NCI-H128 (cell line): ENCODE measurements at regions not wholly inside any gene's neighbourhood (a gene's known extent, or its start where the extent isn't known, plus 50 kb on each side); places are given as distances from the start of the nearest gene placed in this dataset.
"Not testable (repeated sequence)": the region's sequence is repeated elsewhere in the genome, so short reads cannot be mapped to it uniquely, and the experiment has no call there.

ENCODE experiments used
- DNase-seq: peaks from one replicate; lab custom pipeline; 2025; ENCODE audit not compliant: unreplicated experiment; lab: John Stamatoyannopoulos, UW

DNA sequence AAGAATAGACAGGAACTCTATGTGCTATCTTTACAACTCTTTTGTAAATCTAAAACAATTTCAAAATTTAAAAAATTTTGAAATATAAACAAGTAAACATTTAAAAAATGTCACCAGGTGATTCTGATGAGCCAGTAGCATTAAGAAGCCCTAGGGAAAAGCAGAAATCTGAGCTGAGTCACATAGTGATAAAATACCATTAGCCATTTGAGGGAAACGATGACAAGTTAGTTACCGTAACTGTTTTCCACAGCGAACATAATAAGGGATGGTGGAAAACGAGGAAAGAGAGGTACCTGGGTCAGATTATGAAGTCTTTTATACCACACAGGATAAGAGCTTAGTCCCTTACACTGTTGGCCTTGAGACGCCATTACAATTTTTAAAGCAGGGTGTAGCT is 55.5 kb downstream of the PRR15 start:
- no peak for DNase-seq

DNA sequence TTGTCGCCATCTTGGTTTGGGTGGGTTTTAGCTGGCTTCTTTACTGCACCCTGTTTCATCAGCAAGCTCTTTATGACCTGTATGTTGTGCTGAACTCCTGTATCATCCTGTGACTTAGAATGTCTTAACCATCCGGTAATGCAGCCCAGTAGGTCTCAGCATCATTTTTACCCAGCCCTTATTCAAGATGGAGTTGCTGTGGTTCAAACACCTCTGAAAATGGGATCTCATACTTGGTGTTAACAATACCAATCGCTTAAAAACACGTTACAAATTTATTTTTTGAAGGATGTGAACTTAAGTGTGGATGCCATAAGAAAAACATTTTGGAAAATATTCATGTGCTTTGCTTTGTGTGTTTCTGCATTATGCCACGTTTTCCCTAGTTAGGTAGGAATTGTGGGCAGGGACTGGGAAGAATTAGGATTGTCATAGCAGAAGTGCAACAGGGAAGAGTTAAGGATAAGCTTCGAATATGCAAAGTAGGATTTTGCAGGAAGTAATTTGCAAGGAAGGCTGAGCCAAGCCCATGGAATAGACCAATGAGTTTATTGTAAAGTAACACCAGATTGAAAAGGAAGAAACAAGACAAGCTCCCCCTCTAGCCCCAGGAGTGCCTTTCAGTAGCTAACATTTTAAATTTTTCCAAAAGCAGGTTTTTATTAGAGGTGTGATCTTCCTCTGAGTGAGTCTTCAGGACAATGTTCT is 56.4 kb downstream of the PRR15 start:
- DNase-seq, result no peak

DNA sequence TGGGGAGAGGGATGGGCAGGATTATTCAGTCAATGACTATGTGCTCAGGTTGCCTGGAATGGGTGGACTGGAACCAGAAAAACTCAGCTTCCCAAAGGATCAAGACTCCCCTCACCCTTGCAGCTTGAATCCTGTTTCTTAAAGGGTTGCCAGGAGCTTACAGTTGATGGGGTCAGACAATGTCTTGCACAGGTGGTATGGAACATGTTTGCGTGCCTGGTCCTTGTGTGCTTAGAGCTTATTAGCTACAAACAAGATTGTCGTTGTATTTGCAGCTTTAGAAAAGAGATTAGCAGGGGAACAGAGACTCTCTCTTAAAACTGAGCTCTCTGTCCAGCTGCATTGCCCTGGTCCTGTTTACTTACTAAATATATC is 56.9 kb downstream of the PRR15 start:
- DNase-seq, result no peak

DNA sequence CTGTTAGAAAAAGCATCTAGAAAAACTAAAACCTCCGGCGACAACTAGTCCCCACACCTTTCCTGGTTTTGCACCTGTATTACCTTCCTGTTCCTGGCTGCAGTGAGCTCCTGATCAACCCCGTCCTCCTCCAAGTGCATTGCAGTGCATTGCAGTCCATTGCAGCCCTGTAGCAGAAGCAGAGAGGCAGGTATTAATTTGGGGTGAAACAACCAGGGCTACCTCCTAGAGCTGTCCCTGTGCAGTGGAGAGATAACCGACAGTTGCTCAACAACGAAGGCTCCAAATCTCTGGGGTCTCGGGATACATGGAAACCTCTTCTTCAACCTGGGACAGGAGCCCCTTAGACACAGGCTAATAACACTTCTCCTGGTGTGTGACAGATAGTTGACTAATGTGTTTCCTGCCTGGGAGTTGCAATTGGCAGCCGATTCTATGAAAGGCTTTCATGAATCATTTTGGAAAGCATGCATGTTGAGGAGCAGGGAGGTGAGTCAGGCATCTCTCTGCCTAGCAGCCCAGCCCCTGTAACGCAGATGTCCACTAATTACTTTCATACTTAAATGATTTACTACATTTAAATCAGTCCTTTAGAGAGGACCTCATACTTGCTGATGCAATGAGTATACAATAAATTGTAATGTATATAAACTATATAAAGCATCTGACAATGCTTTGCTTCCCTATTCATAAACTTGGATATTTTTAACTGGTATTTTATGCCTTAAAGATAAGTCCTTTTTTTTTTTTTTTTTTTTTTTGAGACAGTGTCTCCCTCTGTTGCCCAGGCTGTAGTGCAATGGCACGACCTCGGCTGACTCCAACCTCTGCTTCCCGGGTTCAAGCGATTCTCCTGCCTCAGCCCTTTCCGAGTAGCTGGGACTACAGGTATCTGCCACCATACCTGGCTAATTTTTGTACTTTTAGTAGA is 59.0 kb downstream of the PRR15 start:
- DNase-seq, result no peak

DNA sequence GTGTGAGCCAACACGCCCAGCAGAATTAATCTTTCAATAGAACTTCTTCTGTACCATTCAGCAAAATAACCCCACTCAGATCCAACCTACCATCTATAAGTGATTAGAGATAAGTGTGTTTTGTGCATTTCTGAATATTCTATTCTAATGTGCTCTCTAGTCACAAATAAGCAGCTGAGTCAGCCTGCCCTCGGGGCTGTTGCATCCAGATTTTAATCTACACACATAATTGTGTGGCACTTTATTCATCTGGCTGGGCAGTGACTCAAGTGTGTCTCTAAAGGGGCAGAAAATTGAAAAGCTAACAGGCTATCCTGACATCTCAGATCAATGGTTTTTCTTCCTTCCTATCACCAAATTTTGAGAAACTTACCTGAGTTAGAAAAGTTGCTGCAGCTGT is 60.3 kb downstream of the PRR15 start:
- no peak for DNase-seq

DNA sequence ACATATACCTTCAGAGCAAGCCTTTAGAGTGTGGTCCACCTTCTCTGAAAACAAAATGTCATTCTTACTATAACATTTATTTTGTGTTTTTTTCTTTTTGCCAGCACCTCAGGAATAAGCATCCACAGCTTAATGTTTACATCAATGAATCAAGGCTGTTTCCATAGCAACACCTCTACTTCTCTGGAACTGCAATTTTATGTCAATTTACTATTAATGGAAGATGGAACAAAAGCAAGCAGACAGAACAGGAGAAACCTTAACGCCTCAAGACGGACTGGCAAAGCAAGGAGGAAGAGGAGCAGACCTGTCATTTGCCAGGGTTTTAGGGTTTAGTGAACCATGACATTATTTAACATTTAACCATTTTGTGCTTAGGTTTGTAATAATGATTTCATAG is 63.1 kb downstream of the PRR15 start:
- no peak for DNase-seq

DNA sequence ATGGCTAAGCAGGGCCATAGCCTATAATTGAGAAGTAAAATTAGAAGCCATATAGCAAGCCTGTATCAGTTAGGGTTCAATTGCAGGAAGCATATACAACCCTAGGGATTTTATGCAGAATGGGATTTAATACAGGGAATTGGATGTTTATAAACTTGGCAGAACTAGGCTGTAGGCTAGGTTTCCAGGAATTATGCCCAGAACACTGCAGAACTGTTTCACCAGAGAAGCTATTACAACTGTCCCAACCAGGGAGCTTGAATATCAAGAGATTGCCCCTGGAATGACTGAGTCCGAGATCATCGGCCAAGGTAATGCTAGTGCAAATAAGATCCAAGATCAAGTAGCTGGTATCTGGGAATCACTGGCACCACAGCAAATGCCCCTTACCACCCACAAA is 64.0 kb downstream of the PRR15 start:
- DNase-seq, result no peak

DNA sequence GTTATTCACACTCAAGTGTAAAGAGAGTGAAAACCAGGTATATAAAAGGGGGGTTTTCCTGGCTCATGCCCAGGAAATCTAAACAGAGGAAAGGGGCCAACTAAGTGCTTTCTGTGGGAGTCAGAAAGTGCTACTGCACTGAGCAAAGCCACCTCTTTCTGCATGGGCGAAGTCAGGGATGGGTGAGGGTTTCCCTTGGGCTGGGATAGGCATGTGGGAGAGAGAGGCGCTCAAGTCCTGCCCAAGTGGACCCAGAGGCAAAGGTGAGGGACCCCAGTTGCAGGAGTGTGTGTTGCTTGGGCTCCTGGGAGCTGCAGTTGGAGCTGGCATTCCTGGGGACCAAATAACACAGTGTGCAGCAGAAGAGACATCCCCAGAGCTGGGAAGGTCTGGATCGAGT is 65.9 kb downstream of the PRR15 start:
- no peak for DNase-seq

DNA sequence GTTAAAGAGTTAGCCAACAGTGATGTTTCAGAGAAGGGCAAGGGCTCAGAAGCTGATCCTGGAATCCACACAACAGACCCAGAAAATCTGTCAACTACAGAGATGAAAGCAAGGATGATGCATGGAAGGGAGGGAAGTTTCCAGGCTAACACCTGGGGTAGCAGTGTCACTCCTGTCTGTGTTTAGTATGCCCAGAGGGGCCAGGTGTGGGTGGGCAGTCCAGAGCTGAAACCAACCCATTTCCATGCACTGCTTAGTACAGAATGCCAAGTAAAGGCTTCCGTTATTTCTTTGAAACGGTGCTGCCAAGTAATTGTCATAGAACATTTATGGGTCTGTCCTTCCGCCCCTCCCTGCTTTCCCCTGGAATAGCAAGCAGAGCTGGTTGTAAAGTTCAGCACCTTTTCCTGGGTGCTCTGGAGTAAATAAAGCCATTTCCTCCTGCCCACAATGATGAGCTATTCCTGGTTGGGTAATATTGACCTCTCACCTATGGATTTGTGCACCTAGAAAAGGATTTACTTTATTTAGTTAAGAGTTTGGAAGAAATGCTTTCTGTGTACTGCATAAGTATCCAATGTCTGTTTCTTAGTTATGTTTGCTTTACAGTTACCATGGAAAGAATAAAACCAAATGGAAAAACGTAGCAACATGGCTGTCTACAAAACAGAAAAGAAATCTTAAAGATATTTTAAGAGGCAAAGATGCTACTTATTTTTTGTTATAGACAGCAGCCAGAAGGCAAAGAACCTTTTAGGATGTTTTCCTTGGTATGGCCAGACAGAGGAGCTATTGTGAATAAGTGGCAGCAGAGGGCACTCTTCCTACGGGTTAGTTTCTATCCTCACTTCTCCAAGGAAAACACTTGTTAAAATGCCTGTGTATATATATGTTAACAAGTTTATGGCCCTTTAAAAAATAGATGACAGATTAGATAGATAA is 71.7 kb downstream of the PRR15 start:
- not testable (repeated sequence) for DNase-seq

DNA sequence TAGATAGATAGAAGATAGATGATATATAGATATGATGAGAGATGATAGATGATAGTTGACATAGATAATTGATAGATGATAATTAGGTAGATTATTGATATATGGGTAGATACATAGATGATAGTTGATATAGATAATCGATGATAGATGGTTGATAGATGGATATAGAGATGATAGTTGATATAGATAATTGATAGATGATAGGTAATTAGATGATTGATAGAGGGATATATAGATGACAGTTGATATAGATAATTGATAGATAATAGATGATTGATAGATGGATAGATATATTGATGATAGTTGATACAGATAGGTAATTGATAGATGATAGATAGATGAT is 72.3 kb downstream of the PRR15 start:
- DNase-seq, result no peak

DNA sequence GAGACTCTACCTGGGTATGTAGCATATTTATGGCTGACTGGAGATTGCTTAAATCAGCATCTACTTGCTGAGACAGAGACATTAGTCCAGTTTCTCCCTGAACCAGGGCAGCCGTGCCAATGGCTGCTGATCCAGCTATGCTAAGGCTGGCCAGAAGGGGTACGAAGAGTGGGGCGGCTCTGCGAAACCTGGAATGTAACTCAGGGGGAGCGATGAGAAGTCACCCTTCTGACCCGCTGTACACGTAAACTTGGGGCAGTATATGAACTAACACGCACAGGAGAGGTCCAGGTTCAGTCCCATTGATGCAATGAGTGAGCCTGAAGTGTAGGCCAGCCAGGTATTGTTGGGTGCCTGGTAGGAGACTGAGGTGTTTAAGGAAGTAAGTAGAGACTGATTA is 73.7 kb downstream of the PRR15 start:
- no peak for DNase-seq

DNA sequence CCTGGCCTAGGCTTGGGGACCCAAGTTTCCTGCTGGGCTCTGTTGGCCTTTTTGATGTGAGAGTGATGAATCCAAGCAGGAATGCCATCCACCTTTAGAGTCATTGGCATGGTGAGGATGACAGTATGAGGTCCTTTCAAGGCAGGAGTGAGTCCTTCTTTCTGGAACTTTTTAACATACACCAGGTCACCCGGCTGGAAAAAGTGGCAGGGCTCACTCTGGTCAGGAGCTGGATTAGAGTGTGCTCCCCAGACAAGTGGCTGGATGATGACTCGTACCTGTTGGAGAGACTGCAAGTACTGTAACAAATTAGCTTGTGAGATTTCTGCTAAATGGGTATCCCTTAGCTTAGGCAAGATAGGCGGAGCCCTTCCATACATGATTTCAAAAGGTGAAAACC is 75.2 kb downstream of the PRR15 start:
- not testable (repeated sequence) for DNase-seq

DNA sequence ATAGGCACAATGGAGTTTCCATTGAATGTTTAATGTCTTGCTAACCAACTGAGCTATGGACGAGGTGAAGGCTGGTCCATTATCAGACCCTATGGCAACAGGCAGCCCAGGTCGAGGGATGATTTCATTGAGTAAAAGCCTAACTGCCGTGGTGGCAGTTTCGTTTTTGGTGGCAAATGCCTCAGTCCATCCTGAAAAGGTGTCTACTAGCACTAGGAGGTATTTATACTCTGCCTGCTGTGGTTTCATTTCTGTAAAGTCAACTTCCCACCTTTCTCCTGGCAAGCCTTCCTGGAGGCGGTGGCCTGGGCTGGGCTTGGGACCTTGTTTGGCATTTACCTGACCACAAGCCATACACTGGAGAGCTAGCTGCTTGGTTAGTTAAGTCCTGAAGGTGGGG is 75.8 kb downstream of the PRR15 start:
- DNase-seq, result no peak

DNA sequence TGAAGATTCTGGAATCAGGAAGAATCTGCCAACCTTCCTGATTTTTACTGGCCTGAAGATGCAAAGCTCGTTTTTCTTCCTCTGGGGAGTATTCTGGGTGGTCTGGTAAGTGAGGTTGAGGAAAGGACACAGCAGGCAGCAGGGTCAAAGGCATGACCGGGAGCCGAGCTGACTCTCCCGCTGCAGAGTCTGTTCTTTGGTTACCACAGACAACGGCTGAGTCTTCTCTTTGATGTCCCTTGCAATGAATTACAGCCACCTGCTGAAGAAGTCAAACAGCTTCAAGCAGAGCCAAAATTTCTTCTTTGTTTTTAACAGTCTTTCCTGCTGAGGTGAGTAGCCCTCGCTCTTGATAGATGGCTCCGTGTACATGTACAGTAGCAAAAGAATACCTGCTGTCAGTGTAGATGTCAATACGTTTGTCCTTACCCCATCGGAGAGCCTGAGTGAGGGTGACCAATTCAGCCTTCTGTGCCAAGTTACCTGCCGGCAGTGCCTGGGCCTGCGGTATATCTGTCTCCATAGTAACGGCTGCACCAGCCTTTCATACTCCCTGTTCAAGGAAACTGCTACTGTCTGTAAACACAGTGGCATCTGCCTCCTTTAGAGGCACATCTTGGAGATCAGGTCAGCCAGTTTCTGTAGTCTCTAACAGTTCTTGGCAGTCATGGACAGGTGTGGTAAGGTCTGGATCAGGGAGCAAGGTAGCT is 76.4 kb downstream of the PRR15 start:
- DNase-seq, result peak; percentile 37

DNA sequence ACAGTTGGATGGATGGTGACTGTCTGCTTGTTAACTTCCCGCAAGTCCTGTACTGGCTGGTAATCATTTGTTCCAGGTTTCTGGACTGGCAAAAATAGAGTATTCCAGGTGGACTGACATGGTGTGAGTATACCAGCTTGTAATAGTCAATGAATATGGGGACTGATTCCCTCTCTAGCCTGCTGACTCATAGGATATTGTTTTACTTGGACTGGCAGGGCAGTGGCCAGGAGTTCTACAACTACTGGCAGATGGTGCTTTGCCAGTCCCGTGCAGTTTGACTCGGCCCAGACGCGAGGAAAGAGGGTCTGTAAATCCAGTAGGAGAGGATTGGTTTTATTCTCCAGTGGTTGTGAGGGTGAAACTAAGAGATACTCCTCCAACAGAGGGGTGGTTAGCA is 78.0 kb downstream of the PRR15 start:
- no peak for DNase-seq

DNA sequence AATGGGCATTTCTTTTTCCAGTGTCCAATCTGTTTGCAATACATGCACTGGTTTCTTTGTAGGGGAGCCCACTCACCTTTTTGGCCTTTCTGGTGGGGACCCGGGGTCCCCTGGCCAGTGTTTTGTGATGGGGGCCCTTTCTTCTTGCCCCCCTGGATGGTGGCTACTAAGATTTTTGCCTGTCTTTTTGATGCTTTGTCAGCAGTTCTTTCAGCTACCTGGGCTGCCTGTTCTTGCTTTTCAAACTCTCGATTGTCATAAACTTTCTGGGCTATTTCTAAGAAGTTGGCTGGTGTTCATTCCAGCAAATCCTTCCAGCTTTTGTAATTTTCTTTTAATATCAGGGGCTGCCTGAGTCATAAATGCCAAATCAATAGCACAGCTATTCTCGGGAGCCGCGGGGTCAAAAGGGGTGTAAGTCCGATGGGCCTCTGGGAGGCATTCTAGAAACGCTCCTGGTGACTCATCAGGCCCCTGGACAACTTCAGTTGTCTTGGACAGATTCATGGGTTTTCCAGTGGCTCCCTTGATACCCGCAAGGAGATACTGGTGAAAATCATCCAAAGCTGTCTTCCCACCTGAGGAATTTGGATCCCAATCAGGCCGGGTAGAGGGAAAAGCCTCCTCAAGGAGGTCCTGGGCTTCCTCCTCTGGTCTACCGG is 79.0 kb downstream of the PRR15 start:
- no peak for DNase-seq

DNA sequence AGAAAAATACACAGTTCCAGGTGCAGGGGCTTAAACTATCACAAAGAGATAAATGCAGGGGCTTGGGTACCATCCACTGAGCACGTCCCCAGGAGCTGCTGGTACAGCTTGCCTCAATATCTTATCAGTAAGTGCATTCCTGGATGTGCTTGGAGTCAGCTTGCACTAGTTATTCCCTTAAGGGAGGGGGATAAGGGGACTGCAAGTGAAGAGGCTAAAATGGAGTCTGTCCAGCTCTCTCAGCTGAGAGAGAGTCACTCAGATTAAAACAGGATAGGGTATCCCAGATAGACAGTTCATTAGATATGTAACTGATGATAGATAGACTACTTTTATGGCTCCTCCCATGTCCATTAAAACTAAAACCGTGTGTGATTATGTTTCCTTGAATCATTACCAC is 82.5 kb downstream of the PRR15 start:
- DNase-seq, result not testable (repeated sequence)

DNA sequence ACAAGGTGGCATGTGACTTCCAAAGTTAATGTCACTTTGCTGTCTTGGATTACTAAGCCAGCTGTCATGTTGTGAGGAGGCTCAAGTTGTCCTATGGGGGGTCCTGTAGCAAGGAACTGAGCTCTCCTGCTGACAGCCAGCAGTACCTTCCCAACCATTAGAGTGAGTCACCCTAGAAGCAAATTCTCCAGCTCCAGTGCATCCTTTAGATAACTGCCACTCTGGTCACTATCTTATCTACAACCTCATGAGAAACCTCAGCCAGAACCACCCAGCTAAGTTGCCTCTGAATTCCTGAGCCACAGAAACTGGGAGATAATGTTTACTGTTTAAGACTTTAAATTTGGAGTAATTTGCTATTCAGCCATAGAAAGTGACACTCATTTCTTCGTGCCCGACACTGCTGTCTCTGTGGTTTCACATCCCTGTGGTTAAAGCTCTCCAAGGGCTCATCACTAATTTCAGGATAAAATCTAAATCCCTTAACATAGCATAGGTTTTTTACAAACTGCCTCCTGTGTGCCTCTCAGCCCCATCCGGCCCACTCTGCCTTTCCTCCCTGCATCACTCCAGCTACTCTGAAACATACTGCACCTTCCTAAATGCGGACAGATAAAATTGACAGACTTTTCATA is 83.5 kb downstream of the PRR15 start:
- no peak for DNase-seq

DNA sequence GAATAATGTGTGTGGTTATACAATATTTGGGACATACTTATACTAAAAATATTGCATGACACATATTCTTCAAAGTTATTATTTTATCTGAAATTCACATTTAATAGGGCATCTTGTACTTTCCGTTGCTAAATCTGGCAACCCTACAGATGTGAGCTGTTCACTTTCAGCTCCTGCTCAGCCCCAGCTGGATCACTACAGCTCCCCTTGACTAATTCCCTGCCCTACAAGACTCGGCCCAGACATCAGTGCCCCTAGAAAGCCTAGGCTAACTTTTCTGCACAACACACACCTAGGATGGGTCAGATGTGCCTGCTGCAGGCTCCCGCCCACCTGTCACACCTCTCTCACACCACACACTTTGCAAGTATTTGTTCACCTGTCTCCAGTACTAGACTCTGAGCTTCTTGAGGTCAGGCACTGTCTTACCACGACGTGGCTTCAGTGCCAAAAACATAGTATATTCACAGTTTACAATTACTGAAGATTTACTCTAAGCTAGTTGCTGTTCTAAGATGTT is 84.1 kb downstream of the PRR15 start:
- not testable (repeated sequence) for DNase-seq
